A549 (cell line): ENCODE measurements at regions not wholly inside any gene's neighbourhood (a gene's known extent, or its start where the extent isn't known, plus 50 kb on each side); places are given as distances from the start of the nearest gene placed in this dataset.

Experiments
- ATAC-seq, 2 experiments: fragments of 200-7000 bp in 1 of 2; fragments of >200 bp in 1 of 2; cut with Nextera tagmentation in 1 of 2; cut with Tn5 transposase in 1 of 2; 3 replicates each; pipeline versions ENCODE4 v1.8.0 to v1.9.1; 2018 to 2020; ENCODE audit warnings: mild to moderate bottlenecking in 1 of 2, moderate library complexity in 1 of 2
- CTCF ChIA-PET: fragments of 300-600 bp; sonication (Branson Sonifier 250); formaldehyde crosslinking; extraction: SDS; loops from one replicate; lab custom pipeline; 2021; ENCODE audit warnings: antibody characterized with exemption, inconsistent platforms; lab: Yijun Ruan, JAX
- POLR2A ChIA-PET: fragments of 350-600 bp; formaldehyde crosslinking; extraction: SDS; loops from one replicate; lab custom pipeline; 2021; ENCODE audit warnings: antibody characterized with exemption, inconsistent platforms; lab: Yijun Ruan, JAX
- DNase-seq, 2 experiments: peaks; one replicate each; pipeline versions ENCODE4 v3.0.0 to v3.0.0-alpha.2; 2011 to 2016; ENCODE audit warnings: low read depth in 1 of 2, low spot score in 1 of 2
- FAIRE-seq: peaks from 2 replicates; lab custom pipeline; 2011; peaks lifted over from hg19 to GRCh38; lab: Jason Lieb, UNC
- H3K27ac ChIP-seq, 2 experiments: fragments of >200 bp; sonication (Bioruptor Twin); formaldehyde crosslinking; 3 replicates each; pipeline ENCODE4 v1.5.1; 2016 to 2017
- H3K4me1 ChIP-seq: fragments of >200 bp; sonication (Bioruptor Twin); formaldehyde crosslinking; 3 replicates; pipeline ENCODE4 v1.6.1; 2016
- H3K4me2 ChIP-seq: fragments of >200 bp; sonication (Bioruptor Twin); formaldehyde crosslinking; 3 replicates; pipeline ENCODE4 v1.6.1; 2016
- H3K4me3 ChIP-seq: fragments of >200 bp; sonication (Bioruptor Twin); formaldehyde crosslinking; 3 replicates; pipeline ENCODE4 v1.5.1; 2016
- H3K9me3 ChIP-seq: fragments of >200 bp; sonication (Bioruptor Twin); formaldehyde crosslinking; 3 replicates; pipeline ENCODE4 v1.6.1; 2016
- BCL3 ChIP-seq: fragments of >200 bp; sonication (Bioruptor Twin); formaldehyde crosslinking; IDR thresholded peaks from 3 replicates; pipeline ENCODE4 v1.6.1; 2016
- CBX2 ChIP-seq: fragments of 200-600 bp; sonication (generic); IDR thresholded peaks from 2 replicates; pipeline ENCODE4 v1.6.1; 2016; ENCODE audit warnings: low read depth, mild to moderate bottlenecking, borderline replicate concordance
- CEBPB ChIP-seq, 2 experiments: fragments of >200 bp in 1 of 2; sonication (Bioruptor Twin) in 1 of 2; formaldehyde crosslinking in 1 of 2; IDR thresholded peaks; 2 replicates each; pipeline ENCODE4 v1.6.1; 2012 to 2016
- CHD4 ChIP-seq: fragments of 200-600 bp; sonication (generic); IDR thresholded peaks from 2 replicates; pipeline ENCODE4 v1.6.1; 2016; ENCODE audit warnings: antibody characterized with exemption, mild to moderate bottlenecking, borderline replicate concordance
- CTCF ChIP-seq: fragments of >200 bp; sonication (Bioruptor Twin); formaldehyde crosslinking; IDR thresholded peaks from 3 replicates; pipeline ENCODE4 v1.5.1; 2016
- EHF ChIP-seq: fragments of 250-450 bp; sonication (Bioruptor Pico); IDR thresholded peaks from 2 replicates; pipeline ENCODE4 v1.5.0; 2020; ENCODE audit warnings: mild to moderate bottlenecking
- EP300 ChIP-seq, 2 experiments: fragments of >200 bp; sonication (Bioruptor Twin); formaldehyde crosslinking; IDR thresholded peaks; 2 replicates in 1 of 2; 3 replicates in 1 of 2; pipeline ENCODE4 v1.6.1; 2016 to 2017
- FOSL2 ChIP-seq, 2 experiments: fragments of 450-650 bp in 1 of 2; fragments of >200 bp in 1 of 2; sonication (Bioruptor Twin) in 1 of 2; formaldehyde crosslinking; IDR thresholded peaks; 2 replicates each; pipeline versions ENCODE4 v1.5.0 to v1.6.1; 2016 to 2020; ENCODE audit warnings: mild to moderate bottlenecking in 1 of 2, moderate library complexity in 1 of 2
- GATA3 ChIP-seq: IDR thresholded peaks from 2 replicates; pipeline ENCODE4 v1.6.1; 2012; ENCODE audit warnings: borderline replicate concordance
- HDAC2 ChIP-seq: fragments of 200-600 bp; sonication (generic); IDR thresholded peaks from 2 replicates; pipeline ENCODE4 v1.6.1; 2016
- HMGXB4 ChIP-seq: fragments of 250-450 bp; sonication (Bioruptor Pico); IDR thresholded peaks from 2 replicates; pipeline ENCODE4 v1.5.0; 2021; ENCODE audit warnings: mild to moderate bottlenecking, moderate library complexity, borderline replicate concordance
- HOXB5 ChIP-seq: fragments of 250-450 bp; sonication (Bioruptor Pico); IDR thresholded peaks from 2 replicates; pipeline ENCODE4 v1.5.0; 2020; ENCODE audit warnings: mild to moderate bottlenecking, moderate library complexity
- MAZ ChIP-seq: fragments of 150-350 bp; IDR thresholded peaks from 2 replicates; pipeline ENCODE4 v1.6.1; 2014; ENCODE audit warnings: antibody characterized with exemption, low read depth, low read length, borderline replicate concordance
- NFE2L2 ChIP-seq: fragments of 150-350 bp; conservative IDR thresholded peaks from 2 replicates; pipeline ENCODE4 v1.6.1; 2014; ENCODE audit warnings: low read length
- NR3C1 ChIP-seq: fragments of >200 bp; sonication (Bioruptor Twin); formaldehyde crosslinking; IDR thresholded peaks from 3 replicates; pipeline ENCODE4 v1.6.1; 2017
- TFCP2L1 ChIP-seq: fragments of 250-450 bp; sonication (Bioruptor Pico); IDR thresholded peaks from 2 replicates; pipeline ENCODE4 v1.5.0; 2021; ENCODE audit warnings: mild to moderate bottlenecking
- WGBS: methylation state at CpG from one replicate; pipeline ENCODE4 v1.1.6; 2017; ENCODE audit errors: missing lambda C conversion rate; 5-methylcytosine and 5-hydroxymethylcytosine counted together

GRCh38 chr7:67760971-67761370 lies 764.3 kb downstream of the TYW1 start:
- Histone ChIP-seq H3K9me3 (no peaks in the 10 kb centered on the region), H3K4me3 (no peak overlapping the region), H3K4me2 (no peak overlapping the region), H3K27ac (no peak overlapping the region), H3K4me1 (peaks cover 17% of the 10 kb centered on the region)
- FAIRE-seq (no peak), ATAC-seq (no peak), DNase-seq (no peak)
- 50% methylated on average over 1 of the region's 1 CpG for WGBS
- TF ChIP-seq GATA3 (no peak), NFE2L2 (no peak), CBX2 (no peak), BCL3 (no peak), CTCF (no peak), CHD4 (no peak), TFCP2L1 (no peak), EP300 (IDR thresholded peaks at IDR 0.05) (no peak), NR3C1 (no peak), EHF (no peak), HDAC2 (no peak), HOXB5 (CRISPR knock-in tag) (no peak), MAZ (no peak)
- CTCF ChIA-PET, result interaction anchor here (1.2 kb wide), 1 partner anchor 10 kb away, joined by 3 read pairs; no protein-coding TSS in a partner anchor
- POLR2A ChIA-PET, result no interaction called here

DNA sequence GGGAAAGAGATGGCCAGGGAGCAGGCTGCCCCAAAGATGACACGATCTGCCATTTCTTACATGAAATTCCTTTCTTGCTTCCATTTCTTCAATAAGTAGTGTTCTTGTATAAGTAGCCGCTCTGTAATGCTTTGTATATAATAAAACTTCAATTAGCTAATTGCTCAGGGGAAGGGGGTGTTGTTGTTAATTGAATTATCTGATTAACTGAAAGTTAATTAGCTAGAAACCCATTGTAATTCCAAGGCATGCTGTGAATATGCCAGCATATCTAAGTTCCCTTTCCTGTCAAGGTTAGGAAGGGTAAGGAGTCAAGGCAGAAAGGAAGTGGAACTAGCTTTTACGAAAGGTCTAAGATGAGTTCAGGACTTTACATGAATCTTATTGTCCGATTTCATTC lies 765.9 kb downstream of the TYW1 start:
- no peak for ATAC-seq
- DNase-seq, result no peak
- no peak overlapping the region for H3K27ac ChIP-seq
- peaks cover 13% of the 10 kb centered on the region for H3K9me3 ChIP-seq
- peaks cover 17% of the 10 kb centered on the region for H3K4me1 ChIP-seq
- WGBS, result 42% methylated on average over 4 of the region's 4 CpGs
- H3K4me3 ChIP-seq, result no peak overlapping the region
- no peak for TF ChIP-seq HMGXB4 (CRISPR knock-in tag)
- POLR2A ChIA-PET, result no interaction called here
- FAIRE-seq, result peak; percentile 46
- CTCF ChIA-PET, result interaction anchor here (0.5 kb wide), 1 partner anchor 136 kb away, joined by 3 read pairs; no protein-coding TSS in a partner anchor
- no peak overlapping the region for H3K4me2 ChIP-seq

GRCh38 chr7:67764289-67764688 lies 767.7 kb downstream of the TYW1 start:
- peak; percentile 50 to 72; a peak in 3 of 6 replicates for ATAC-seq
- Histone ChIP-seq H3K9me3 (peaks cover 13% of the 10 kb centered on the region), H3K4me1 (peaks cover 17% of the 10 kb centered on the region), H3K27ac (peak overlapping the region; percentile 56 to 68), H3K4me3 (0 out of 3 replicates have a peak overlapping the region, but pooled peaks have one; percentile 4), H3K4me2 (peak overlapping the region; percentile 72)
- CTCF ChIA-PET, result no interaction called here
- 5% methylated on average over 4 of the region's 4 CpGs for WGBS
- no peak for TF ChIP-seq FOSL2 (IDR thresholded peaks at IDR 0.05)
- 0 out of 2 replicates have a peak, but pooled peaks have one; percentile 33 for TF ChIP-seq FOSL2 (CRISPR knock-in tag; IDR thresholded peaks at IDR 0.05)
- TF ChIP-seq CEBPB (IDR thresholded peaks at IDR 0.05), result peak; percentile 24 to 30; a peak in 2 of 4 replicates
- TF ChIP-seq EP300 (IDR thresholded peaks at IDR 0.05), result 0 out of 5 replicates have a peak, but pooled peaks of 1 of the 2 experiments have one; percentile 13
- TF ChIP-seq HDAC2, result no peak
- peak in 1 of 2 experiments; percentile 47 for DNase-seq
- no peak for FAIRE-seq
- POLR2A ChIA-PET, result no interaction called here
